HG03025 (cell line): ENCODE measurements at regions not wholly inside any gene's neighbourhood (a gene's known extent, or its start where the extent isn't known, plus 50 kb on each side); places are given as distances from the start of the nearest gene placed in this dataset.

ENCODE experiments used
- ATAC-seq: cut with Tn5 transposase; IDR thresholded peaks from one replicate; pipeline ENCODE4 v1.9.1; 2021; ENCODE audit warnings: mild to moderate bottlenecking, moderate library complexity; ENCODE audit not compliant: unreplicated experiment, low FRiP score

GRCh38 chr20:42020316-42020715 lies 402.1 kb upstream of the CHD6 start:
- no peak for ATAC-seq

- no peak for ATAC-seq
These were observed 400.8 kb upstream of the CHD6 start for GRCh38 chr20:42018979-42019378.

- ATAC-seq: no peak
These were observed 391.9 kb upstream of the CHD6 start for GRCh38 chr20:42010090-42010489.

- no peak for ATAC-seq
These were observed 389.1 kb upstream of the CHD6 start for GRCh38 chr20:42007251-42007650.

GRCh38 chr20:42005211-42005610 lies 387.0 kb upstream of the CHD6 start:
- ATAC-seq: no peak

- ATAC-seq: no peak
These were observed 385.2 kb upstream of the CHD6 start for GRCh38 chr20:42003380-42003779.

GRCh38 chr20:41998539-41999341 lies 380.6 kb upstream of the CHD6 start:
- ATAC-seq: no peak

GRCh38 chr20:41996951-41997350 lies 378.8 kb upstream of the CHD6 start:
- ATAC-seq: no peak

GRCh38 chr20:41992481-41992880 lies 374.3 kb upstream of the CHD6 start:
- no peak for ATAC-seq

GRCh38 chr20:41991412-41991811 lies 373.2 kb upstream of the CHD6 start:
- ATAC-seq: no peak

GRCh38 chr20:41989935-41990635 lies 371.9 kb upstream of the CHD6 start:
- ATAC-seq: no peak

GRCh38 chr20:41989039-41989679 lies 371.0 kb upstream of the CHD6 start:
- ATAC-seq: no peak

GRCh38 chr20:41984031-41984430 lies 365.9 kb upstream of the CHD6 start:
- no peak for ATAC-seq

GRCh38 chr20:41983159-41983558 lies 365.0 kb upstream of the CHD6 start:
- no peak for ATAC-seq

GRCh38 chr20:41981746-41982145 lies 363.6 kb upstream of the CHD6 start:
- ATAC-seq: no peak

GRCh38 chr20:41978875-41979274 lies 360.7 kb upstream of the CHD6 start:
- no peak for ATAC-seq

GRCh38 chr20:41978246-41978790 lies 360.1 kb upstream of the CHD6 start:
- ATAC-seq: no peak

GRCh38 chr20:41969656-41970055 lies 351.5 kb upstream of the CHD6 start:
- ATAC-seq: no peak

- ATAC-seq: no peak
These were observed 342.0 kb upstream of the CHD6 start for GRCh38 chr20:41960166-41960565.

- ATAC-seq: no peak
These were observed 340.2 kb upstream of the CHD6 start for GRCh38 chr20:41958391-41958790.

GRCh38 chr20:41956338-41957074 lies 338.3 kb upstream of the CHD6 start:
- ATAC-seq: no peak
